OCI-M2 (cell line): ENCODE measurements at regions not wholly inside any gene's neighbourhood (a gene's known extent, or its start where the extent isn't known, plus 50 kb on each side); places are given as distances from the start of the nearest gene placed in this dataset.
"Not testable (repeated sequence)": the region's sequence is repeated elsewhere in the genome, so short reads cannot be mapped to it uniquely, and the experiment has no call there.

Source experiments
- DNase-seq: peaks from one replicate; lab custom pipeline; 2025; ENCODE audit not compliant: unreplicated experiment; lab: John Stamatoyannopoulos, UW

DNA sequence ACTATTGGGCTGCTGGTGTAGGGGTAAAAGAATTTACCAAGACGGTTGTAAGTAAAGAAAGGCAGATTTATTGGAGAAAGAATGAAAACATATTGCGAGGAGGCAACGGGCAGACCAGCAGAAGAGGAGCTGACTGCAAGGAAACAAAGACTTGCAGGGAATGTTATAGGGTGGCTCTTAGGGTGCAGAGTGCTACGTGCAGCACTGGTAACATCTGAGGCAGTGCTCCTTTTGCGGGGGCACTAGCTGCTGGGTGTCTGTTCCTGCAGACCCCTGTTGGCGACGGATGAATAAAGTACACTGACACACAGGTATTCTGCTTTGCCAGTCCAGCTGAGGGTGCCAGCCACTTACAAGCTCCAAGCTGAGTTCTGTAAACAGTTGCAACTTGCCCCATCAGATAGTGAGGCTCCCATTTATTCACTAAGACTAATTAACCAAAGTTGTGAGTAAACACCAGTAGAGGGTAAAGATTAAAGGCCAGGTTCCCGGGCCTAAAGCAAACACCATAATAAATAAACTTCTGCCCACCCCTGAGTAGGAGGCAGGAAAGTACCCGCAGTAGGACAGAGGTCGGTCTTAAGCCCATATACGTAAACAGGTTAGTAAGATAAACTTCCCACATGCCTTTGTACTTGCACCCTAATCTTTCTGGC lies 140.2 kb upstream of the KCNK1 start:
- no peak for DNase-seq

DNA sequence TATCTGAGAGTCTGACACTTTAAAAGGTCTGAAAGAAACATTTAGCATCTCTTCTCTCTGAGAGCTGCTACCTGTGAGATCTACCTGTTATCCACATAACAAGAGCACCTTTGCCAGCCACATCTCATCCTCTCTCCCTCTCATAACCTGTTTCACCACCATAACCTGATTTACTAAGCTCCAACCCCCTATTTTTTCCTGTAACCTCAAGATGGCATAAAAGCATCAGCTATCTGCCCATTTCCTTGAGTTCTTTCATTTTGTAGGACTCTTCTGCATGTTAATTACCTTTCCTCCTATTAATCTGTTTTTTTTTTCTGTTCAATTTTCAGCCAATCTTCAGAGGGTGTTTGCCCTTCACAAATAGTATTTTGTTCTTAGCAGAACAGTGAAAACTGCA lies 136.5 kb upstream of the KCNK1 start:
- no peak for DNase-seq

GRCh38 chr1:233478611-233479010 lies 135.3 kb upstream of the KCNK1 start:
- DNase-seq: no peak

GRCh38 chr1:233479110-233479890 lies 134.6 kb upstream of the KCNK1 start:
- DNase-seq: no peak

- no peak for DNase-seq
Observed at GRCh38 chr1:233480198-233480597, 133.7 kb upstream of the KCNK1 start.

DNA sequence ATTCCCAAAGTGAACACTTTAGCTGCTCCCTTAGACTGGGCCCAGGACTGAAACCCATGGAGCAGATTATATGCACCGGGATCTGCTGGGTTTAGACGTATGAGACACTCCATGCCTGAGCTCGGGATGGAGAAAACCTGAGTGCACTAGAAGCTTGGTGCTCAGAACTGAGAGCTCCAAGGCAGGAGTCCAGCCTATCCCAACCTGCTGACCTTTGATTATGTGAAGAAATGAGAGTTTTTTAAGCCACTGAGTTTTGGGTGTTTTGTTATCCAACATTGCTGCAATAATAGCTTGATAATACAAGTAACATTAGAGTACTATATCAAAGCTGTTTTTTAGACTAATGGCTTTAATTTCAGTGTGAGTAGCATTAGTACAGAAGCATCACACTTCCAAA lies 131.5 kb upstream of the KCNK1 start:
- DNase-seq: no peak

- DNase-seq: no peak
Observed at GRCh38 chr1:233485385-233485784, 128.5 kb upstream of the KCNK1 start.

DNA sequence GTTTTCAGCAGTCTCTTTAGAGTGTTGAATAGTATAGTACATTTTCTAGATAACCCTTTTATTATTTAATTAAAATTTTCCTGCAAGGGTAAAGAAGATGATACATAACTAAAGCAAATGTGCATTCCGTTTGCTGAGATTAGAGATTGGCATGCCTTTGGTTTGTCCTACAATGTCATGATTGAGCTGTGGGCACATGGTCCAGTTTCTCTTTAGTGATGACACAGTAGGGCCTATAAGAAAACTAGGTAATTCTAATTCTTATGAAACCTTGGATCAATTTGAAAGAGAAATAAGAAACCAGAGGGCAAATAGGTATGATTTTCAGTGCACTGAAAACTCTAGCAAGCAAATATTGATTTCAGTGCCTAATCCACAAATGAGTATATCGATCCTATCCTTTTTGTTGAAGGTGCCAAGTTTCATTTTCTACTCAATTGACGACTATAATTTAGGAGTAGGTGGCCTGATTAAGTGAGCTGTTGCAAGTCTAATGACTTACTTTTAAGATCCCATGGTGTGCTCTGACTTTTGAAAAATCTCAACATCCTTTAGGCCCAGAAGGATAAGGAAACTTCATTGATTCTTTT lies 128.0 kb upstream of the KCNK1 start:
- no peak for DNase-seq

DNA sequence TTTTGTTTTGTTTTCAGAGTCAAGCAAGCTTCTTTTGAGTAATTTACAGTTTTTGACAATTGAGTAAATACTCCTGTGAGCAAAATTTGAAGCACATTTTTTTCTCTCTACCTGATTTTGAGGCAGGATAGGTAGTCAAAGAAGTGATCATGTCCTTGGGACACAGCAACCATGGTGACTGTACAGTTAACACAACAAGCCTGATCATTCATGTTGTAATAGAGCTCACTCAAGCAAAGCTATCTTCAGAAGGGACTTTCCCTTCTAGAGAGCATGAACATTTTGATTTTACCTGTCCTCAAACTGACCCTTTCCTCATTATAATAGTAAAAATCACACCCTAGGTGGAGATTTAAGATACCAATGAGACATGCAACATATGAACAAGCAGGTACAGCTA lies 126.5 kb upstream of the KCNK1 start:
- no peak for DNase-seq

- no peak for DNase-seq
Observed at GRCh38 chr1:233489411-233489810, 124.5 kb upstream of the KCNK1 start.

- no peak for DNase-seq
Observed at GRCh38 chr1:233490488-233490887, 123.4 kb upstream of the KCNK1 start.

GRCh38 chr1:233491953-233492620 lies 121.8 kb upstream of the KCNK1 start:
- no peak for DNase-seq

DNA sequence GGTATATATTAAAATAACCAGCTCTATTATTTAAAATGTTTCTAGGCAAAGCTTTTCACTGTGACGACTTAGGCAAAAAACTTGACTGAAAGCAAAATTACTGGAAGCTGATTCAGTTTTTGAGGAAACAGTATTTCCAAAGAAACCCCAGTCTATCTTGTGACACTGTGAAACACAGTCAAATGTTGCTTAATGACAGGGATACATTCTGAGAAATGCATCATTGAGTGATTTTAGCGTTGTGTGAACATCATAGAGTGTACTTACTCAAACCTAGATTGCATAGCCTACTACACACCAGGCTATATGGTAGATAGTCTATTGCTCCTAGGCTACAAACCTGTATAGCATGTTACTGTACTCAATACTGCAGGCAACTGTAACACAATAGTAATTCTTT lies 116.9 kb upstream of the KCNK1 start:
- DNase-seq: no peak

- DNase-seq: no peak
Observed at GRCh38 chr1:233497679-233498078, 116.2 kb upstream of the KCNK1 start.

DNA sequence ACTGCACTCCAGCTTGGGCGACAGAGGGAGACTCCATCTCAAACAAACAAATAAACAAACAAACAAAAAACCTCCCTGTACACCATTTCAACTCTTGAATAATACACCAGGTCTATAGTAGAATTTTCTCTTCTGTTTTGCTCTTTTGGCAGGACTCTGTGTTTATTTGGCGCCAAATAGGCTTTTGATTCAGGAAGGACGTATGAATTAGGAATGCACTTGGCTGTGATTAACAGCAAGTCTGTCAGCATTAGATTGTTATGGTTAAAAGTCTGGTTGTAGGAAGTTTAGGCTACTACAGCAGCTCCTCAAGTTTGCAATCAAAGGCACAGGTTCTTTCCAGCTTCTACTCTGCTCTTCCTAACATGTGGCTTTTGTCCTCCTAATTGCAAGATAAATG lies 113.8 kb upstream of the KCNK1 start:
- no peak for DNase-seq

GRCh38 chr1:233503366-233503954 lies 110.4 kb upstream of the KCNK1 start:
- no peak for DNase-seq

GRCh38 chr1:233505130-233505529 lies 108.8 kb upstream of the KCNK1 start:
- no peak for DNase-seq

DNA sequence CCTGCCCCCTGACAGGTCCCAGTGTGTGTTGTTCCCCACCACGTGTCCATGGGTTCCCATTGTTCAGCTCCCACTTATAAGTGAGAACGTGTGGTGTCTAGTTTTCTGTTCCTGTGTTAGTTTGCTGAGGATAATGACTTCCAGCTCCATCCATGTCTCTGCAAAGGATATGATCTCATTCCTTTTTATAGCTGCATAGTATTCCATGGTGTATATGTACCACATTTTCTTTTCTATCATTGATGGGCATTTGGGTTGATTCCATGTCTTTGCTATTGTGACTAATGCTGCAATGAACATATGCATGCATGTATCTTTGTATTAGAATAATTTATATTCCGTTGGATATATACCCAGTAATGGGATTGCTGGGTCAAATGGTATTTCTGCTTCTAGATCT lies 108.0 kb upstream of the KCNK1 start:
- DNase-seq: not testable (repeated sequence)

DNA sequence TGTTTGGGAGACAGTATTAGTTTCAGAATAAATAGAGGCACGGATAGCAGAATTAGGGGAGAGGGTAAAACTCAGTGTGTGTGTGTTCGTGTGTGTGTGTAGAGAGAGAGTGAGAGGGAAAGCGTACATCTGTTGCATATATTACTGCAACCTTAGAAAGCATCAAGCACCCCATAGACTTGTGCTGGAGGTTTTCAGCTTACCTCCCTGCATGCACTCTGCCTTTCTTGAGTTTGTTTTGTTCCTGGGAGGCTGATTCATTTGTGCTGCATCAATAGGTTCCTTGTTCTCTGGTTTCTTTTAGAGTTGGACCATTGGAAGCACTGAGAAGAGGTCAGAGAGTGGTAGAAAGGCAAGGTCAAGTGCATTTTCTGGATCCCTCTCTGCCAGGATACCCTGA lies 104.4 kb upstream of the KCNK1 start:
- no peak for DNase-seq

DNA sequence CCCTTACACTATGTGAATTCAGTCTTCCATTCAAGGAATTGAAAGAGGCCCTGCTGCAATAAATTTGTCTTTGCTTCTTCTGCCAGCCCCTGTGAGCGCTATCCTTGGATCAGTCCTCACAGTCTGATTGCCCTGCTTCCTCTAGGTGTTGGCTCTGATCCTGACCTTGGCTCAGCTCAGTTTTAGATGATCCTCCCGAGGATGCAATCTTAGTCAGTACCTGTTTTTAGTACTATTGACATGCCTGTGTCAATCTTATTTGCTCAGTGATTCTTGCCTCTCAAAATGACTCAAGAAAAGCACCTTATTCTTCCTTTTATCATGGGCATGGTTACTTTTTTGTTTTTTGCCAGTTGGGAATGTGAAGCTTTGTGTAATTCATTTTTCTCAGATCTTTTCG lies 101.4 kb upstream of the KCNK1 start:
- no peak for DNase-seq

GRCh38 chr1:233513431-233513830 lies 100.5 kb upstream of the KCNK1 start:
- no peak for DNase-seq
